ENCODE measurements at regions not wholly inside any gene's neighbourhood (a gene's known extent, or its start where the extent isn't known, plus 50 kb on each side); places are given as distances from the start of the nearest gene placed in this dataset.
"Not testable (repeated sequence)": the region's sequence is repeated elsewhere in the genome, so short reads cannot be mapped to it uniquely, and the experiment has no call there.

DNA sequence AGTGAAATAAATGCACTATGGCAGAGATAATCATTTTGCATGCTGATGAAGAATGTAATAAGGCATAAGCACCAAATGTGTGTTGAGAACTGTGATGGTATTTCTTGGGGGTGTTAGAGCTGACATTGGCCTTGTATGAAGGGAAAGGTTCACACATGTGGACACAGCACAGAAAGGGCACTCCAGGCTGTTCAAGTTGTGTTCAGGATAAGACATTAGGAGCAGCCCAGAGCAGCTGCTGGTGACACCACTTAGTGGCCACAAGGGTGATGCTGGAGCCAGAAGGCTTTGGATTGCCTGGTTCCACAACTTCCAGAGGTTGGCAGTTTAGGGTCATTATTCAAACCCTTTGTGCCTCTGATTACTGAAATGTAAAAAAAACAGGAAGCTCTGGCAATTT lies 155.4 kb downstream of the GOLGA6L6 start:
- H3K9ac ChIP-seq, result no peak overlapping the region
- H2AFZ ChIP-seq, result no peak overlapping the region
- H3K27ac ChIP-seq, result no peak overlapping the region
- no peaks in the 10 kb centered on the region for H3K79me2 ChIP-seq
- H3K9me3 ChIP-seq (ENCODE audit: control insufficient read depth, low read length), result no peaks in the 10 kb centered on the region
- no peak overlapping the region for H3K4me2 ChIP-seq (ENCODE audit: low read length)
- no peaks in the 10 kb centered on the region for H3K36me3 ChIP-seq (ENCODE audit: control insufficient read depth, insufficient read depth, low read length)
- no peak overlapping the region for H3K4me3 ChIP-seq (ENCODE audit: low read depth, low read length)
- TF ChIP-seq, protein P1, sequence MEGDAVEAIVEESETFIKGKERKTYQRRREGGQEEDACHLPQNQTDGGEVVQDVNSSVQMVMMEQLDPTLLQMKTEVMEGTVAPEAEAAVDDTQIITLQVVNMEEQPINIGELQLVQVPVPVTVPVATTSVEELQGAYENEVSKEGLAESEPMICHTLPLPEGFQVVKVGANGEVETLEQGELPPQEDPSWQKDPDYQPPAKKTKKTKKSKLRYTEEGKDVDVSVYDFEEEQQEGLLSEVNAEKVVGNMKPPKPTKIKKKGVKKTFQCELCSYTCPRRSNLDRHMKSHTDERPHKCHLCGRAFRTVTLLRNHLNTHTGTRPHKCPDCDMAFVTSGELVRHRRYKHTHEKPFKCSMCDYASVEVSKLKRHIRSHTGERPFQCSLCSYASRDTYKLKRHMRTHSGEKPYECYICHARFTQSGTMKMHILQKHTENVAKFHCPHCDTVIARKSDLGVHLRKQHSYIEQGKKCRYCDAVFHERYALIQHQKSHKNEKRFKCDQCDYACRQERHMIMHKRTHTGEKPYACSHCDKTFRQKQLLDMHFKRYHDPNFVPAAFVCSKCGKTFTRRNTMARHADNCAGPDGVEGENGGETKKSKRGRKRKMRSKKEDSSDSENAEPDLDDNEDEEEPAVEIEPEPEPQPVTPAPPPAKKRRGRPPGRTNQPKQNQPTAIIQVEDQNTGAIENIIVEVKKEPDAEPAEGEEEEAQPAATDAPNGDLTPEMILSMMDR (IDR thresholded peaks at IDR 0.05), result no peak
- no peaks in the 10 kb centered on the region for H3K27me3 ChIP-seq (ENCODE audit: control insufficient read depth, insufficient read depth, low read length)
- H3K4me1 ChIP-seq, result no peaks in the 10 kb centered on the region

DNA sequence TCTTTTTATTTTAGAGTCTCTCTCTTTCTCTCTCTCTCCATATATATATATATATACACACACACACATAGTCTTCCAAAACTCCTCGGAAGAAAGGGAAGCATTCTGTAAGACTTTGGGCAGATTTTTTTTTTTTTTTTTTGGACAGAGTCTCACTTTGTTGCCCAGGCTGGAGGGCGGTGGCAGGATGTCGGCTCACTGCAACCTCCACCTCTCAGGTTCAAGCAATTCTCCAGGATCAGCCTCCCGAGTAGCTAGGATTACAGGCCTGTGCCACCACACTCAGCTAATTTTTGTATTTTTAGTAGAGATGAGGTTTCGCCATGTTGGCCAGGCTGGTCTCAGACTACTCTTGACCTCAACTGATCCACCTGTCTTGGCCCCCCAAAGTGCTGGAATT lies 161.4 kb downstream of the GOLGA6L6 start:
- H3K27me3 ChIP-seq (ENCODE audit: control insufficient read depth, insufficient read depth, low read length); H3K9me3 ChIP-seq (ENCODE audit: control insufficient read depth, low read length); H3K4me2 ChIP-seq (ENCODE audit: low read length); H3K79me2 ChIP-seq; H3K4me3 ChIP-seq (ENCODE audit: low read depth, low read length); H2AFZ ChIP-seq; H3K4me1 ChIP-seq; H3K27ac ChIP-seq; H3K36me3 ChIP-seq (ENCODE audit: control insufficient read depth, insufficient read depth, low read length); H3K9ac ChIP-seq: not testable (repeated sequence)

DNA sequence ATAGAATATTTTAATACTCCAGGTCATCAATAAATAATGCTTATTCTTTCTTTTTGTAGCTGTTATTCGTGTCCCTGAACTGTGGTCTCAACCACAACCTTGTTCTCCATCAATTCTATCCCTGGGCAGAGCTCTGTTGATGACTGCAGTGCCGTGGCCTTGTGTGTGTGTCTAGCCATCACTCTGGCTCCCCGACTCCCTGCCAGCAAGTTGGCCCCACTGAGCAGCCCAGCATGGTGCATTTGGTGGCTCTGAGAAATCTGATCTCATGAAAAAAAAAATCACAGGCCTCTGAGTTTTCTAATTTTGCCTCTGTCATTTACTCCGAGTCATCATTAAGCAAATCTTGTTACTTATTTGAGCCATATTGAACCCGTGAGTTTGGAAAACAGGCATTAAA lies 164.7 kb downstream of the GOLGA6L6 start:
- no peaks in the 10 kb centered on the region for H3K27me3 ChIP-seq (ENCODE audit: control insufficient read depth, insufficient read depth, low read length)
- H2AFZ ChIP-seq, result no peak overlapping the region
- no peak overlapping the region for H3K27ac ChIP-seq
- TF ChIP-seq, protein P1 (IDR thresholded peaks at IDR 0.05), result no peak
- H3K4me1 ChIP-seq, result no peaks in the 10 kb centered on the region
- H3K9me3 ChIP-seq (ENCODE audit: control insufficient read depth, low read length), result no peaks in the 10 kb centered on the region
- H3K79me2 ChIP-seq, result no peaks in the 10 kb centered on the region
- no peak overlapping the region for H3K9ac ChIP-seq
- H3K36me3 ChIP-seq (ENCODE audit: control insufficient read depth, insufficient read depth, low read length), result no peaks in the 10 kb centered on the region
- no peak overlapping the region for H3K4me2 ChIP-seq (ENCODE audit: low read length)
- no peak overlapping the region for H3K4me3 ChIP-seq (ENCODE audit: low read depth, low read length)

DNA sequence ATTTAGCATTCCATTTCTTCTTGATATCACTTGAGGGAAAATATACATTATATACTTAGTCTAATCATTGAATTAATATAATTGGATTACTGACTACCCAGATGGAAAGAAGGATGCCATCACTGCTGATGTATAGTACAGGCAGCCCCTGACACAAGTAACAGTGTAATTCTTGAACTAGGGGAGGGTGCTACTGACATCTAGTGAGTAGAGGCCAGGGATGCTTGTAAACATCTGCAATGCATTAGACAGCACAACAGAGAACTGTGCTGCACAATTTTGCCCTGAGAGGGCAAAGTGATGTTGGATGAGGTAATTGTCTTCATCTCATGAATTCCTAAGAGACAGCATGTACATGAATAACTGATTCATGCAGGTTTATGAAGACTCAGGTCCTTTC lies 169.2 kb downstream of the GOLGA6L6 start:
- not testable (repeated sequence) for H3K4me2 ChIP-seq (ENCODE audit: low read length); H3K79me2 ChIP-seq; H3K9ac ChIP-seq; H3K27me3 ChIP-seq (ENCODE audit: control insufficient read depth, insufficient read depth, low read length); H2AFZ ChIP-seq; H3K36me3 ChIP-seq (ENCODE audit: control insufficient read depth, insufficient read depth, low read length); H3K4me1 ChIP-seq; H3K4me3 ChIP-seq (ENCODE audit: low read depth, low read length); H3K27ac ChIP-seq; H3K9me3 ChIP-seq (ENCODE audit: control insufficient read depth, low read length)

DNA sequence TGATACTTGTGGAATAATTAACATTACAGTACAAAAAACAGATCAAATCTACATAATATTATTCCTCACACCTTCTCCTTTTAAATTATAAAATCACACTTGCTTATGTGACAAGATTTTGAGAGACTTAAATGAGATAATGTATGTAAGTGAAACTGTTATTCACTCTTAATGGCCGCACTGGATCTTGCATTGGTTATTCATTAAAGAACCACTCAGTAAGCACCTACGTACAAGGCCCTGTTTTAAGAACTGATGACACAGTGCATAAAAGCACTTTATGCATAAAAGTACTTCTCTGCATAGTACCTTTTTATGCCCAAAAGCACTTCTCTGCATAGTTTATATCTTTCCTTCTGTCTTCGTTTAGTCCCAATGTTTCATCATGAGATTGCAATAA lies 172.1 kb downstream of the GOLGA6L6 start:
- H3K79me2 ChIP-seq, result no peaks in the 10 kb centered on the region
- H3K9me3 ChIP-seq (ENCODE audit: control insufficient read depth, low read length), result no peaks in the 10 kb centered on the region
- TF ChIP-seq, protein P1 (IDR thresholded peaks at IDR 0.05), result no peak
- no peak overlapping the region for H2AFZ ChIP-seq
- no peaks in the 10 kb centered on the region for H3K27me3 ChIP-seq (ENCODE audit: control insufficient read depth, insufficient read depth, low read length)
- H3K27ac ChIP-seq, result no peak overlapping the region
- no peak overlapping the region for H3K9ac ChIP-seq
- H3K4me3 ChIP-seq (ENCODE audit: low read depth, low read length), result no peak overlapping the region
- no peaks in the 10 kb centered on the region for H3K4me1 ChIP-seq
- H3K4me2 ChIP-seq (ENCODE audit: low read length), result no peak overlapping the region
- no peaks in the 10 kb centered on the region for H3K36me3 ChIP-seq (ENCODE audit: control insufficient read depth, insufficient read depth, low read length)

DNA sequence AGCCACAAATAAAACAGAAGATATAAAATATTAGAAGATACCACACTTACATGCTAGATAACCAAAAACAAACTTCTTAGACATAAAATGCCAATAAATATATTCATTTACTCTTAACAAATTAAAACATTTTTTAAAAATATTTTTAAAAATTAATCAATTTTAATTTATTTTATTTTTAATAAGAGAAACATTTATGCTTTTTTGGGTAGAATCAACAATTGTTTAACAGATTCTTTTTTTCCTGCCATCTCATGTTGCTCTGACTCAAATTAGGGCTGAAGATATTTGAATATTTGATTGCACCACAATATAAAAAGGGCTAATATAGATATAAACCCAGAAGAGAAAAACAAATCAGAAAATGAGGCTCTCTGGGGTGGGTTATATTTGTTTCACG lies 172.6 kb downstream of the GOLGA6L6 start:
- H3K36me3 ChIP-seq (ENCODE audit: control insufficient read depth, insufficient read depth, low read length), result no peaks in the 10 kb centered on the region
- H3K27ac ChIP-seq, result no peak overlapping the region
- H3K4me1 ChIP-seq, result no peaks in the 10 kb centered on the region
- TF ChIP-seq, protein P1 (IDR thresholded peaks at IDR 0.05), result no peak
- H3K4me2 ChIP-seq (ENCODE audit: low read length), result no peak overlapping the region
- no peak overlapping the region for H3K4me3 ChIP-seq (ENCODE audit: low read depth, low read length)
- H3K9ac ChIP-seq, result no peak overlapping the region
- no peaks in the 10 kb centered on the region for H3K27me3 ChIP-seq (ENCODE audit: control insufficient read depth, insufficient read depth, low read length)
- no peaks in the 10 kb centered on the region for H3K9me3 ChIP-seq (ENCODE audit: control insufficient read depth, low read length)
- H3K79me2 ChIP-seq, result no peaks in the 10 kb centered on the region
- H2AFZ ChIP-seq, result no peak overlapping the region
